ENCODE measurements at regions not wholly inside any gene's neighbourhood (a gene's known extent, or its start where the extent isn't known, plus 50 kb on each side); places are given as distances from the start of the nearest gene placed in this dataset.

DNA sequence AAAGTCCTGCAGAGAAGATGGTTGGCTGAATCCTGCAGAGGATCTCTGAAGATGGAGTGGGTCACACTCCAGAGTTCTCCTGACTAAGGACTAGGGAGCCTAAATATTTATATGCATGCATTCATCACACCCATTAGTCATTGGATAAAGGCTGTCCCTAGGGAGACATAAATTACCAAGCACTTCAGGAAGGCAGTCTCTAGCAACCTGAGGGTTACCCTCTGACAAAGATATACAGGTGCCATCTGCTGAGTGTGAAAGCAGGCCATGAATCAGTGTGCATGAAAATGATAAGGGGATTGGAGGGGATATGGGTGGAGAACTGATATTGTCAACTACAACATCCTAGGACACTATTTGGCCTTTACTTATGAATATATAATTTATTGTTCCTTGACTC lies 294.8 kb upstream of the DDX18 start:
- Histone ChIP-seq H2BK15ac (ENCODE audit: low read depth, low read length) (no peak overlapping the region), H4K91ac (ENCODE audit: insufficient read depth, low read depth, low read length) (no peak overlapping the region), H3K36me3 (ENCODE audit: control insufficient read depth, insufficient read depth, low read length) (no peaks in the 10 kb centered on the region), H3K9me3 (ENCODE audit: control insufficient read depth, insufficient read depth, low read length) (peaks cover 7% of the 10 kb centered on the region), H2BK120ac (ENCODE audit: low read depth, low read length) (no peak overlapping the region), H3K9ac (ENCODE audit: low read depth, low read length) (no peak overlapping the region), H3K9me1 (ENCODE audit: insufficient read depth, low read length) (no peaks in the 10 kb centered on the region), H2AFZ (replicated peaks; ENCODE audit: low read length, poor library complexity) (no peak overlapping the region), H3K14ac (replicated peaks; ENCODE audit: low read depth, low read length) (no peak overlapping the region), H3K4me3 (ENCODE audit: insufficient read depth, low read depth, low read length) (no peak overlapping the region), H3K4me1 (ENCODE audit: control insufficient read depth, insufficient read depth, low read length) (no peaks in the 10 kb centered on the region), H3K56ac (ENCODE audit: extremely low read depth, insufficient read depth, low read length) (no peak overlapping the region), H2BK5ac (ENCODE audit: low read depth, low read length, poor library complexity, severe bottlenecking) (no peak overlapping the region), H4K20me1 (ENCODE audit: insufficient read depth, low read length) (no peaks in the 10 kb centered on the region), H3K27me3 (ENCODE audit: control insufficient read depth, insufficient read depth, low read length) (no peaks in the 10 kb centered on the region), H4K5ac (ENCODE audit: low read depth, low read length) (no peak overlapping the region), H3K23ac (ENCODE audit: low read depth, low read length) (no peak overlapping the region), H3K79me1 (ENCODE audit: low read depth in 1 of 2, low read length in 2 of 2) (no peaks in the 10 kb centered on the region), H2AK5ac (ENCODE audit: low read depth, low read length) (no peak overlapping the region), H3K4ac (ENCODE audit: low read depth, low read length) (no peak overlapping the region), H4K8ac (ENCODE audit: low read depth in 2 of 2, low read length in 2 of 2) (no peak overlapping the region), H2BK20ac (ENCODE audit: low read depth, low read length) (no peak overlapping the region), H2AK9ac (replicated peaks; ENCODE audit: low read depth, low read length, poor library complexity) (no peak overlapping the region), H3K18ac (ENCODE audit: low read depth, low read length) (no peak overlapping the region), H3K27ac (ENCODE audit: insufficient read depth, low read length) (no peak overlapping the region), H3K4me2 (ENCODE audit: low read depth, low read length) (no peak overlapping the region)
- dilution Hi-C loops (cut with HindIII; ENCODE audit: low sequenced_read_pairs, unreplicated experiment) (no loop called here), in situ Hi-C loops (cut with MboI; ENCODE audit: low sequenced_read_pairs) (no loop called here), intact Hi-C loops (cut with micrococcal nuclease) (no loop called here)
- no peak for DNase-seq
- POLR2A ChIA-PET (ENCODE audit: unreplicated experiment), result no interaction called here
- no TSS peak for BruUV-seq (replicated peaks)
- TF ChIP-seq CEBPB (IDR thresholded peaks at IDR 0.05; ENCODE audit: low read depth, low read length), result no peak
- TF ChIP-seq, protein P1, sequence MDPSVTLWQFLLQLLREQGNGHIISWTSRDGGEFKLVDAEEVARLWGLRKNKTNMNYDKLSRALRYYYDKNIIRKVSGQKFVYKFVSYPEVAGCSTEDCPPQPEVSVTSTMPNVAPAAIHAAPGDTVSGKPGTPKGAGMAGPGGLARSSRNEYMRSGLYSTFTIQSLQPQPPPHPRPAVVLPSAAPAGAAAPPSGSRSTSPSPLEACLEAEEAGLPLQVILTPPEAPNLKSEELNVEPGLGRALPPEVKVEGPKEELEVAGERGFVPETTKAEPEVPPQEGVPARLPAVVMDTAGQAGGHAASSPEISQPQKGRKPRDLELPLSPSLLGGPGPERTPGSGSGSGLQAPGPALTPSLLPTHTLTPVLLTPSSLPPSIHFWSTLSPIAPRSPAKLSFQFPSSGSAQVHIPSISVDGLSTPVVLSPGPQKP (IDR thresholded peaks at IDR 0.05; ENCODE audit: borderline replicate concordance, low read depth, low read length), result no peak
- no peak for ATAC-seq (ENCODE audit: low read depth)
- CTCF ChIA-PET, result no interaction called here
